T-cell (primary cell): ENCODE measurements at regions not wholly inside any gene's neighbourhood (a gene's known extent, or its start where the extent isn't known, plus 50 kb on each side); places are given as distances from the start of the nearest gene placed in this dataset.

Experiments used
- ATAC-seq, 4 experiments: fragments of 200-7000 bp in 3 of 4; fragments of 150-1000 bp in 1 of 4; cut with Tn5 transposase; replicated peaks in 1 of 4; 1 replicate in 3 of 4; 2 replicates in 1 of 4; pipeline ENCODE4 v1.10.0; 2021; ENCODE audit warnings: moderate library complexity in 3 of 4, mild to moderate bottlenecking in 2 of 4, moderate number of reproducible peaks in 1 of 4
- CTCF ChIA-PET, 2 donors: fragments of 300-600 bp; sonication (Branson Sonifier 250); formaldehyde crosslinking; loops; one replicate each; lab custom pipeline; 2022; ENCODE audit warnings: antibody characterized with exemption in 2 of 2; lab: Charles Lee
- POLR2A ChIA-PET, 2 donors: fragments of 300-600 bp; sonication (Branson Sonifier 250); formaldehyde crosslinking; loops; one replicate each; lab custom pipeline; 2022; ENCODE audit warnings: antibody characterized with exemption in 2 of 2; lab: Charles Lee
- DNase-seq, 35 experiments: peaks; one replicate each; pipeline versions ENCODE4 v3.0.0 to v3.0.0-alpha.2; 2013 to 2023
- H3K27ac ChIP-seq: one replicate; pipeline ENCODE4 v1.5.1; 2013; ENCODE audit warnings: low read length
- H3K27me3 ChIP-seq, 2 experiments: replicated peaks in 1 of 2; 1 replicate in 1 of 2; 2 replicates in 1 of 2; pipeline versions ENCODE4 v1.6.1 to v1.7.0; 2013; ENCODE audit warnings: low read length in 1 of 2, mixed read lengths in 1 of 2; ENCODE audit not compliant: control insufficient read depth in 2 of 2, insufficient read depth in 2 of 2; ENCODE audit errors: extremely low read depth in 1 of 2
- H3K36me3 ChIP-seq, 2 donors: 1 replicate in 1 of 2; 2 replicates in 1 of 2; pipeline versions ENCODE4 v1.6.1 to v1.7.0; 2013; ENCODE audit warnings: low read length in 1 of 2; ENCODE audit not compliant: control insufficient read depth in 2 of 2, insufficient read depth in 1 of 2; ENCODE audit errors: extremely low read depth in 1 of 2
- H3K4me1 ChIP-seq, 2 experiments: 1 replicate in 1 of 2; 2 replicates in 1 of 2; pipeline versions ENCODE4 v1.6.1 to v1.7.0; 2013; ENCODE audit warnings: low read length in 2 of 2, mixed read lengths in 1 of 2; ENCODE audit not compliant: insufficient read depth in 2 of 2, control insufficient read depth in 1 of 2; ENCODE audit errors: extremely low read depth in 1 of 2
- H3K4me3 ChIP-seq, 2 donors: 1 replicate in 1 of 2; 2 replicates in 1 of 2; pipeline versions ENCODE4 v1.5.1 to v1.7.0; 2013; ENCODE audit warnings: mild to moderate bottlenecking in 2 of 2, low read length in 1 of 2, moderate library complexity in 1 of 2; ENCODE audit not compliant: control insufficient read depth in 1 of 2; ENCODE audit errors: extremely low read depth in 1 of 2
- H3K9me3 ChIP-seq: 2 replicates; pipeline ENCODE4 v1.7.0; 2013
- H3K27ac Mint-ChIP-seq, 2 donors: one replicate each; pipeline ENCODE4 v1.8.0; 2020 to 2021; ENCODE audit warnings: mild to moderate bottlenecking in 2 of 2, mixed read lengths in 2 of 2
- H3K27me3 Mint-ChIP-seq, 2 donors: one replicate each; pipeline ENCODE4 v1.8.0; 2021 to 2022; ENCODE audit warnings: mixed read lengths in 2 of 2
- H3K36me3 Mint-ChIP-seq: one replicate; pipeline ENCODE4 v1.8.0; 2021; ENCODE audit warnings: mixed read lengths
- H3K4me1 Mint-ChIP-seq, 3 donors: one replicate each; pipeline ENCODE4 v1.8.0; 2020 to 2022; ENCODE audit warnings: mixed read lengths in 3 of 3, mild to moderate bottlenecking in 1 of 3
- H3K4me3 Mint-ChIP-seq, 3 donors: one replicate each; pipeline ENCODE4 v1.8.0; 2020 to 2022; ENCODE audit warnings: mild to moderate bottlenecking in 3 of 3, mixed read lengths in 3 of 3, moderate library complexity in 3 of 3
- H3K9me3 Mint-ChIP-seq, 3 donors: one replicate each; pipeline ENCODE4 v1.8.0; 2020 to 2022; ENCODE audit warnings: mixed read lengths in 3 of 3
- WGBS: methylation state at CpG from one replicate; pipeline ENCODE4 v1.1.5; 2013; ENCODE audit warnings: missing lambda C conversion rate; ENCODE audit not compliant: insufficient coverage; 5-methylcytosine and 5-hydroxymethylcytosine counted together

GRCh38 chr18:35868915-35869314 is 103.6 kb upstream of the RMP24 start:
- peaks cover 9 to 12% of the 10 kb centered on the region in 2 donors for H3K27me3 Mint-ChIP-seq
- H3K4me1 Mint-ChIP-seq: no peaks in the 10 kb centered on the region
- H3K9me3 Mint-ChIP-seq: peaks cover 0 to 10% (median 0%) of the 10 kb centered on the region in 3 donors
- CTCF ChIA-PET: no interaction called here
- no peak overlapping the region for H3K27ac Mint-ChIP-seq
- H3K27ac ChIP-seq: no peak overlapping the region
- ATAC-seq (no peak), DNase-seq (no peak)
- no peaks in the 10 kb centered on the region for H3K4me1 ChIP-seq
- POLR2A ChIA-PET: no interaction called here
- H3K27me3 ChIP-seq: no peaks in the 10 kb centered on the region
- H3K4me3 Mint-ChIP-seq: no peak overlapping the region
- H3K4me3 ChIP-seq: no peak overlapping the region
- no peaks in the 10 kb centered on the region for H3K9me3 ChIP-seq
- H3K36me3 Mint-ChIP-seq: no peaks in the 10 kb centered on the region
- H3K36me3 ChIP-seq: no peaks in the 10 kb centered on the region

DNA sequence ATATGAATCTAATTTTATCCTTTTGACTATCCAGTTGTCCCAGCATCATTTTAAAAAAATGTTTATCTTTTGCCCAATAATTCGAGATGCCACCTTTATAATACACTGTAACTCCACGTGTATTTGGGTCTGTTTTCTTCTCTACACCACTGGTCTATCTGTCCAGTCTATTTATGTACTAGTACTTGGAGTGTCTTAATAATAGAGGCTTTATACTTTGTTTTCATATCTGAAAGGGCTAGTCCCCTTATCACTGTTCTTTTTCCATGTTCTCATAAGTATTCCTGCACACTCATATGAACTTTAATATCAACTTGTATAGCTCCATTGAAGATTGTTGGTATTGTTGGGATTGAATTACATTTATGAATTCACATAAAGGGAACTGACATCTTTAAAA is 101.1 kb upstream of the RMP24 start:
- Histone ChIP-seq H3K27ac (no peak overlapping the region), H3K4me3 (no peak overlapping the region), H3K36me3 (no peaks in the 10 kb centered on the region), H3K9me3 (no peaks in the 10 kb centered on the region), H3K27me3 (peaks cover 0 to 3% of the 10 kb centered on the region in 2 experiments), H3K4me1 (no peaks in the 10 kb centered on the region)
- ATAC-seq: no peak
- Mint-ChIP-seq H3K27ac (no peak overlapping the region), H3K9me3 (peaks cover 0 to 10% (median 0%) of the 10 kb centered on the region in 3 donors), H3K27me3 (peaks cover 9 to 16% of the 10 kb centered on the region in 2 donors), H3K4me1 (no peaks in the 10 kb centered on the region), H3K4me3 (no peak overlapping the region), H3K36me3 (no peaks in the 10 kb centered on the region)
- no CpG with 5 or more reads among the region's 2 CpGs for WGBS
- DNase-seq: no peak
- ChIA-PET POLR2A (interaction anchor here (0.6 kb wide), 2 partner anchors 10 to 236 kb away, joined by 6 read pairs; no protein-coding TSS in a partner anchor), CTCF (no interaction called here)

DNA sequence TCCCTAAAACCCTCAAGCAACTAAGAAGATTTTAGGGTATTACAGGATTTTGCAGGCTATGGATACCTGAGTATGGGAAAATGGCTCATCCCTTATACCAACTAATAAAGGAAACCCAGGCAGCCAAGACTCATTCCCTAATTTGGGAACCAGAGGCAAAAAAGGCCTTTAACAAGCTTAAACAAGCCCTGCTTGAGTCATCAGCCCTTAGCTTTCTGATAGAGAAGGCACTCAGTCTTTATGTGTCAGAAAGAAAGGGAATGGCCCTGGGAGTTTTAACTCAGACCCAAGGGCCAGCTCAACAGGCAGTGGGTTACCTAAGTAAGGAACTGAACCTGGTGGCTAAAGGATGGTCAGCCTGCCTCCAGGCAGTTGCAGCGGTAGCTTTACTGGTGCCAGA is 96.9 kb upstream of the RMP24 start:
- Histone ChIP-seq H3K27me3 (peaks cover 0 to 3% of the 10 kb centered on the region in 2 experiments), H3K27ac (no peak overlapping the region), H3K4me1 (no peaks in the 10 kb centered on the region), H3K9me3 (no peaks in the 10 kb centered on the region), H3K36me3 (no peaks in the 10 kb centered on the region), H3K4me3 (no peak overlapping the region)
- DNase-seq: no peak
- POLR2A ChIA-PET: no interaction called here
- no peak for ATAC-seq
- H3K27ac Mint-ChIP-seq: no peak overlapping the region
- WGBS: no CpG with 5 or more reads among the region's 1 CpG
- H3K4me1 Mint-ChIP-seq: no peaks in the 10 kb centered on the region
- H3K27me3 Mint-ChIP-seq: peaks cover 9 to 19% of the 10 kb centered on the region in 2 donors
- no peaks in the 10 kb centered on the region for H3K36me3 Mint-ChIP-seq
- CTCF ChIA-PET: no interaction called here
- no peak overlapping the region for H3K4me3 Mint-ChIP-seq
- peaks cover 0 to 10% (median 0%) of the 10 kb centered on the region in 3 donors for H3K9me3 Mint-ChIP-seq

DNA sequence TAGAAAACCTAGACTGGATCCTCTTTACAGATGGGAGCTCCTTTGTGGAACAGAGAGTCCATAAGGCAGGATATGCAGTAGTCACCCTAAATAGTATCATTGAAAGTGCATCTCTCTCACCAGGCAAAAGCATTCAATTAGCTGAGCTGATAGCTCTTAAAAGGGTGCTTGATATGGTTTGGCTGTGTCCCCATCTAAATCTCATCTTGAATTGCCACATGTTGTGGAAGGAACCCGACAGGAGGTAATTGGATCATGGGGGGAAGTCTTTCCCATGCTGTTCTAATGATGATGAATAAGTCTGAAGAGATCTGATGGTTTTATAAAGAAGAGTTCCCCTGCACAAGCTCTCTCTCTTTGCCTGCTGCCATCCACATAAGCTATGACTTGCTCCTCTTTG is 96.2 kb upstream of the RMP24 start:
- Histone ChIP-seq H3K9me3 (no peaks in the 10 kb centered on the region), H3K36me3 (no peaks in the 10 kb centered on the region), H3K27ac (no peak overlapping the region), H3K4me3 (no peak overlapping the region), H3K4me1 (no peaks in the 10 kb centered on the region), H3K27me3 (peaks cover 0 to 3% of the 10 kb centered on the region in 2 experiments)
- ChIA-PET POLR2A (no interaction called here), CTCF (no interaction called here)
- Mint-ChIP-seq H3K36me3 (no peaks in the 10 kb centered on the region), H3K27ac (no peak overlapping the region), H3K9me3 (peaks cover 0 to 10% (median 0%) of the 10 kb centered on the region in 3 donors), H3K27me3 (peaks cover 9 to 17% of the 10 kb centered on the region in 2 donors), H3K4me3 (no peak overlapping the region), H3K4me1 (no peaks in the 10 kb centered on the region)
- DNase-seq: no peak
- ATAC-seq: no peak
- no CpG with 5 or more reads among the region's 1 CpG for WGBS

DNA sequence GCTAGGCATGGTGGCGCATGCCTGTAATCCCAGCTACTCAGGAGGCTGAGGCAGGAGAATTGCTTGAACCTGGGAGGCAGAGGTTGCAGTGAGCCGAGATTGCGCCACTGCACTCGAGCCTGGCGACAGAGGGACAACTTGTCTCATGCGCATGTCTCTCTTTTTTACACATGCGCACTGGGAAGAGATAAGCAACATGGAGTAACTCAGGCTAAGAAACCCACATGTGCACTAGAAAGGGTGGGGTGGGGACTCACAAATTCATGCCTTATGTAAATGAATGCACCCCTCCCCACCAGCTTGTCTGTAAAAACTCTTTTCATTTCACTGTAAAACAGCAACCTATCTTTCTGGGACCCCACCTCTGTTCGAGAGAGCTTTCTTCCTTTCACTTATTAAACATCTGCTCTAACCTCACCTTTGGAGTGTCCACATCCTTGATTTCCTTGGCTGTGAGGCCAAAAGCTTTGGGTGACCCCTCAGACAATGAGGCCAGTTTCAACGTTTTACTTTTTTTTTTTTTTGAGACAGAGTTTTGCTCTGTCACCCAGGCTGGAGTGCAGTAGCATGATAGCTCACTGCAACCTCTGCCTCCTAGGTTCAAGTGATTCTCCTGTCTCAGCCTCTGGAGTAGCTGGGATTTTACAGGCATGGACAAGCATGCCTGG is 91.6 kb upstream of the RMP24 start:
- Mint-ChIP-seq H3K36me3 (no peaks in the 10 kb centered on the region), H3K27ac (no peak overlapping the region), H3K4me3 (no peak overlapping the region), H3K9me3 (no peaks in the 10 kb centered on the region), H3K4me1 (no peaks in the 10 kb centered on the region), H3K27me3 (peaks cover 8 to 10% of the 10 kb centered on the region in 2 donors)
- ATAC-seq: no peak
- POLR2A ChIA-PET: interaction anchor here in 1 of 2 donors (0.7 kb wide), 1 partner anchor 10 kb away, joined by 6 read pairs; no protein-coding TSS in a partner anchor
- H3K36me3 ChIP-seq: no peaks in the 10 kb centered on the region
- CTCF ChIA-PET: interaction anchor here in 1 of 2 donors (0.7 kb wide), 1 partner anchor 328 kb away, joined by 5 read pairs; no protein-coding TSS in a partner anchor
- no peaks in the 10 kb centered on the region for H3K4me1 ChIP-seq
- no peak overlapping the region for H3K27ac ChIP-seq
- DNase-seq: no peak
- H3K9me3 ChIP-seq: no peaks in the 10 kb centered on the region
- 88% methylated on average over 5 of the region's 9 CpGs for WGBS
- no peak overlapping the region for H3K4me3 ChIP-seq
- peaks cover 0 to 5% of the 10 kb centered on the region in 2 experiments for H3K27me3 ChIP-seq

DNA sequence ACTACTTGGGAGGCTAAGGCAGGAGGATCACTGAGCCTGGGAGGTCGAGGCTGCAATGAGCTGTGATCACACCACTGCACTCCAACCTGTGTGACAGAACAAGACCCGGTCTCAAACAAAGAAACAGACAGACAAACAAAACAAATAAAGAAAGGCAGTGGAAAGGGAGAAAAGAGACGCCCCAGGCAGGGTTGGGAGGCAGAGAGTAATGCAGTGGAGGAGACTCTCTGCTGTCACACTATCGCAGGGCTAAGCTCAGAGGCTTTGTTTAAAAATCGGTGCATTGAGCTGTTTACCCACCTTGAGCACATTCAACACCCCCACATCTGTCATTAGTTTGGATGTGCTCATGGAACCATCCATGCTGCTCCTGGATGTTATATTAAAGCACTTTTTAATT is 84.2 kb upstream of the RMP24 start:
- peaks cover 0 to 18% (median 10%) of the 10 kb centered on the region in 3 donors for H3K9me3 Mint-ChIP-seq

More for the DNA sequence above, 84.2 kb upstream of the RMP24 start:
- no peak overlapping the region for H3K27ac ChIP-seq
- peaks cover 8 to 14% of the 10 kb centered on the region in 2 donors for H3K27me3 Mint-ChIP-seq
- no peak overlapping the region for H3K27ac Mint-ChIP-seq
- no peaks in the 10 kb centered on the region for H3K9me3 ChIP-seq
- no peak overlapping the region for H3K4me3 ChIP-seq
- H3K36me3 ChIP-seq: no peaks in the 10 kb centered on the region
- 57% methylated on average over 3 of the region's 5 CpGs for WGBS
- H3K27me3 ChIP-seq: peaks cover 0 to 5% of the 10 kb centered on the region in 2 experiments
- ATAC-seq (no peak), DNase-seq (no peak)
- ChIA-PET CTCF (no interaction called here), POLR2A (interaction anchor here in 1 of 2 donors (0.5 kb wide), 1 partner anchor 463 kb away, joined by 3 read pairs; no protein-coding TSS in a partner anchor)
- no peaks in the 10 kb centered on the region for H3K4me1 Mint-ChIP-seq
- no peak overlapping the region for H3K4me3 Mint-ChIP-seq
- H3K36me3 Mint-ChIP-seq: no peaks in the 10 kb centered on the region
- no peaks in the 10 kb centered on the region for H3K4me1 ChIP-seq
